KMS-11 (cell line): ENCODE measurements at regions not wholly inside any gene's neighbourhood (a gene's known extent, or its start where the extent isn't known, plus 50 kb on each side); places are given as distances from the start of the nearest gene placed in this dataset.

Experiments used
- H2AFZ ChIP-seq: fragments of 200-600 bp; sonication (generic); 2 replicates; pipeline ENCODE4 v1.6.1; 2016; ENCODE audit warnings: antibody characterized with exemption, mixed run types, low read depth
- H3K27ac ChIP-seq: fragments of 200-600 bp; sonication (generic); 2 replicates; pipeline ENCODE4 v1.6.1; 2016; ENCODE audit warnings: mild to moderate bottlenecking, mixed run types
- H3K27me3 ChIP-seq: fragments of 200-600 bp; sonication (generic); 2 replicates; pipeline ENCODE4 v1.6.1; 2017; ENCODE audit warnings: mild to moderate bottlenecking, low read depth, mixed run types, moderate library complexity; ENCODE audit not compliant: insufficient read depth
- H3K36me3 ChIP-seq: fragments of 200-600 bp; sonication (generic); 2 replicates; pipeline ENCODE4 v1.6.1; 2017; ENCODE audit warnings: mild to moderate bottlenecking, mixed run types; ENCODE audit not compliant: insufficient read depth
- H3K4me1 ChIP-seq: fragments of 200-600 bp; sonication (generic); 2 replicates; pipeline ENCODE4 v1.6.1; 2016; ENCODE audit warnings: mild to moderate bottlenecking, low read depth, mixed run types; ENCODE audit not compliant: poor library complexity, severe bottlenecking
- H3K4me2 ChIP-seq: fragments of 200-600 bp; sonication (generic); 2 replicates; pipeline ENCODE4 v1.7.0; 2016; ENCODE audit warnings: mild to moderate bottlenecking, mixed run types
- H3K4me3 ChIP-seq: fragments of 200-600 bp; sonication (generic); IDR thresholded peaks from 2 replicates; pipeline ENCODE4 v1.6.1; 2017; ENCODE audit warnings: low read depth, low read length, mixed read lengths; ENCODE audit not compliant: insufficient read depth
- H3K79me2 ChIP-seq: fragments of 200-600 bp; sonication (generic); 2 replicates; pipeline ENCODE4 v1.6.1; 2016; ENCODE audit warnings: low read depth, mixed run types; ENCODE audit not compliant: insufficient read depth
- H3K9ac ChIP-seq: fragments of 200-600 bp; sonication (generic); 2 replicates; pipeline ENCODE4 v1.6.1; 2016; ENCODE audit warnings: mild to moderate bottlenecking, mixed run types
- H4K20me1 ChIP-seq: fragments of 200-600 bp; sonication (generic); 2 replicates; pipeline ENCODE4 v1.6.1; 2016; ENCODE audit warnings: mild to moderate bottlenecking, mixed run types; ENCODE audit not compliant: insufficient read depth
- TF ChIP-seq, protein P1 (sequence below): fragments of 200-600 bp; sonication (generic); conservative IDR thresholded peaks from 2 replicates; pipeline ENCODE4 v1.6.1; 2017; ENCODE audit warnings: low read depth, mild to moderate bottlenecking, antibody characterized with exemption, low read length, moderate library complexity, mixed read lengths

DNA sequence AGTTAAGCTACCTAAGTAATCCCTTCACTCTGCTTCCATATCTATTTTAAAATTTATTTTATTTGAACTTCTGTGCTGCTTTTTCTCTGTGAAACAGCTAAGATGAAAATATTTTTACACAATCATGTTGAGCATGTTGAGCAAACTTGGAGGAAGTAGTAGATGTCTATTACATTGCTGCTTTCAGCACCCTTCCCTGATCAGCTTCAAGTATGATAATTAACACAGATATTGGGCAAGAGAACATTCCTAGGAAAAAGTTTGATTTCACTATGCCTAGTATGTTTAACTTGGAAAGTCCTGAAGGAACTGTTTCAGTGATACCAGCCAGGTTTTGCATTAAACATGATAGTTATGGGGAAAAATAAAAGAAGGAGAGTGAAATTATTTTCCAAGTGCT, 283.6 kb downstream of the ELAVL2 start:
- no peaks in the 10 kb centered on the region for H3K27me3 ChIP-seq
- H3K9ac ChIP-seq, result no peak overlapping the region
- H3K79me2 ChIP-seq, result no peaks in the 10 kb centered on the region
- H3K36me3 ChIP-seq, result no peaks in the 10 kb centered on the region
- H3K27ac ChIP-seq, result no peak overlapping the region
- H3K4me2 ChIP-seq, result no peak overlapping the region
- H3K4me1 ChIP-seq, result no peaks in the 10 kb centered on the region
- TF ChIP-seq, protein P1, sequence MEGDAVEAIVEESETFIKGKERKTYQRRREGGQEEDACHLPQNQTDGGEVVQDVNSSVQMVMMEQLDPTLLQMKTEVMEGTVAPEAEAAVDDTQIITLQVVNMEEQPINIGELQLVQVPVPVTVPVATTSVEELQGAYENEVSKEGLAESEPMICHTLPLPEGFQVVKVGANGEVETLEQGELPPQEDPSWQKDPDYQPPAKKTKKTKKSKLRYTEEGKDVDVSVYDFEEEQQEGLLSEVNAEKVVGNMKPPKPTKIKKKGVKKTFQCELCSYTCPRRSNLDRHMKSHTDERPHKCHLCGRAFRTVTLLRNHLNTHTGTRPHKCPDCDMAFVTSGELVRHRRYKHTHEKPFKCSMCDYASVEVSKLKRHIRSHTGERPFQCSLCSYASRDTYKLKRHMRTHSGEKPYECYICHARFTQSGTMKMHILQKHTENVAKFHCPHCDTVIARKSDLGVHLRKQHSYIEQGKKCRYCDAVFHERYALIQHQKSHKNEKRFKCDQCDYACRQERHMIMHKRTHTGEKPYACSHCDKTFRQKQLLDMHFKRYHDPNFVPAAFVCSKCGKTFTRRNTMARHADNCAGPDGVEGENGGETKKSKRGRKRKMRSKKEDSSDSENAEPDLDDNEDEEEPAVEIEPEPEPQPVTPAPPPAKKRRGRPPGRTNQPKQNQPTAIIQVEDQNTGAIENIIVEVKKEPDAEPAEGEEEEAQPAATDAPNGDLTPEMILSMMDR, result no peak
- H4K20me1 ChIP-seq, result no peaks in the 10 kb centered on the region
- H2AFZ ChIP-seq, result no peak overlapping the region
- no peak overlapping the region for H3K4me3 ChIP-seq

DNA sequence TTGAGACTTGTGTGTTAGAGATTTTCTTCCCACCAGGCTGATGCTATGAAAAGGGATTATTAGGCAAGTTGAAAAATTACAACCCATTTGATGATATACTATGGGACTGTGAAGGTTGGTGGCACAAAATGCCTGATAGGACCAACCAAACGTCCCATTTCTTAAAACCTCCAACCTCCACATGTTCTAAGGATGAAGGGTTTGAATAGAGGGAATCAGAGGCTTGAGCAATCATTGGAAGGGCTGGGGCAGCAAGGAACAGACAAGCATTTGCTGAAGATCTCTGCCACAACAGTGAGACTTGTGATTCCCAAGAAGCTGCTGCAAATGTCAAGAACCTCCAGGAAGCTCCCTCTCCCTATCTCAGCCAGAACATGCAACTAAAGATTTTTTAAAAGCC, 283.1 kb downstream of the ELAVL2 start:
- Histone ChIP-seq H3K4me1 (no peaks in the 10 kb centered on the region), H3K27ac (no peak overlapping the region), H4K20me1 (no peaks in the 10 kb centered on the region), H3K36me3 (no peaks in the 10 kb centered on the region), H3K79me2 (no peaks in the 10 kb centered on the region), H3K4me3 (no peak overlapping the region), H3K27me3 (no peaks in the 10 kb centered on the region), H3K4me2 (no peak overlapping the region), H3K9ac (no peak overlapping the region), H2AFZ (no peak overlapping the region)
- TF ChIP-seq, protein P1, result no peak

DNA sequence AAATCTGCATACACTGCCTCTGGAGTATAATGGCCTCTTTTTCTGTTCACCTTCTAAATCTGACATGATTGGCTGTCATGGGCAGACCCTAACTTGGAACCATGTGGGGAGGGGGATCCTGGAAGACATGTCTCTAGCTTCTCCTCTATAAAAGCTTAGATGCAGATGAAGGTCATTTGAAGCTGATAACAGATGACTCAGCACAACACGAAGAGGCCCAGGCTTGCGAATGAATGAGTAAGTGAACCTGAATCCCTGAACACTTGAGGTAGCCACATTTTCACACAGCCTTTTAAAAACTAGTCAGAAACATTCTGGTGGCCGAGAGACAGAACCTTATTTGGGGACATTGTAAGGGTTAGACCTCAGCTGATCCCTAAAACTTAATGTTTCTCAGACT, 282.6 kb downstream of the ELAVL2 start:
- no peaks in the 10 kb centered on the region for H3K27me3 ChIP-seq
- no peak overlapping the region for H3K4me2 ChIP-seq
- H3K4me1 ChIP-seq, result no peaks in the 10 kb centered on the region
- TF ChIP-seq, protein P1, result no peak
- no peaks in the 10 kb centered on the region for H3K79me2 ChIP-seq
- no peaks in the 10 kb centered on the region for H4K20me1 ChIP-seq
- no peak overlapping the region for H3K9ac ChIP-seq
- H2AFZ ChIP-seq, result no peak overlapping the region
- H3K36me3 ChIP-seq, result no peaks in the 10 kb centered on the region
- H3K4me3 ChIP-seq, result no peak overlapping the region
- H3K27ac ChIP-seq, result no peak overlapping the region

- no peak overlapping the region for H3K9ac ChIP-seq
- H3K4me3 ChIP-seq, result no peak overlapping the region
- TF ChIP-seq, protein P1, result no peak
- H3K36me3 ChIP-seq, result no peaks in the 10 kb centered on the region
- H4K20me1 ChIP-seq, result no peaks in the 10 kb centered on the region
- no peaks in the 10 kb centered on the region for H3K27me3 ChIP-seq
- H3K4me1 ChIP-seq, result no peaks in the 10 kb centered on the region
- no peak overlapping the region for H2AFZ ChIP-seq
- H3K27ac ChIP-seq, result no peak overlapping the region
- H3K4me2 ChIP-seq, result no peak overlapping the region
- H3K79me2 ChIP-seq, result no peaks in the 10 kb centered on the region
These were observed 280.3 kb downstream of the ELAVL2 start for GRCh38 chr9:23545728-23546127.
